SK-N-SH treated with all-trans-retinoic acid at 6 μM for 48 hours (cell line): ENCODE measurements at regions not wholly inside any gene's neighbourhood (a gene's known extent, or its start where the extent isn't known, plus 50 kb on each side); places are given as distances from the start of the nearest gene placed in this dataset.
A peak's percentile ranks its signal among the peaks of the same experiment; 100 is the strongest.

ENCODE experiments used
- ATAC-seq: fragments of 200-7000 bp; cut with Tn5 transposase; 3 replicates; pipeline ENCODE4 v1.9.1; 2020; ENCODE audit warnings: mild to moderate bottlenecking, moderate library complexity
- ARNTL ChIP-seq: fragments of 450-650 bp; formaldehyde crosslinking; IDR thresholded peaks from 2 replicates; pipeline ENCODE4 v1.5.0; 2020; ENCODE audit warnings: low read depth, mild to moderate bottlenecking, moderate library complexity, borderline replicate concordance
- BACH2 ChIP-seq: fragments of 250-450 bp; sonication (Bioruptor Pico); IDR thresholded peaks from 2 replicates; pipeline ENCODE4 v1.9.0; 2021; ENCODE audit warnings: mild to moderate bottlenecking, borderline replicate concordance
- CREB5 ChIP-seq: fragments of 250-450 bp; sonication (Bioruptor Pico); IDR thresholded peaks from 2 replicates; pipeline ENCODE4 v1.5.1; 2020; ENCODE audit warnings: low read depth, mild to moderate bottlenecking, moderate library complexity
- CSDC2 ChIP-seq: fragments of 250-450 bp; sonication (Bioruptor Pico); IDR thresholded peaks from 2 replicates; pipeline ENCODE4 v1.5.0; 2020; ENCODE audit warnings: mild to moderate bottlenecking, moderate library complexity
- ESRRG ChIP-seq: fragments of 250-450 bp; sonication (Bioruptor Pico); IDR thresholded peaks from 2 replicates; pipeline ENCODE4 v1.6.1; 2021; ENCODE audit warnings: mild to moderate bottlenecking
- GLIS3 ChIP-seq: fragments of 250-450 bp; sonication (Bioruptor Pico); IDR thresholded peaks from 2 replicates; pipeline ENCODE4 v1.5.0; 2020; ENCODE audit warnings: mild to moderate bottlenecking, moderate library complexity
- ISL1 ChIP-seq: fragments of 250-450 bp; sonication (Bioruptor Pico); IDR thresholded peaks from 2 replicates; pipeline ENCODE4 v2.1.2; 2022; ENCODE audit warnings: mild to moderate bottlenecking, moderate library complexity
- SNAI2 ChIP-seq: fragments of 250-450 bp; sonication (Bioruptor Pico); IDR thresholded peaks from 2 replicates; pipeline ENCODE4 v1.5.0; 2020; ENCODE audit warnings: mild to moderate bottlenecking, moderate library complexity
- TCF4 ChIP-seq: fragments of 250-450 bp; sonication (Bioruptor Pico); IDR thresholded peaks from 2 replicates; pipeline ENCODE4 v1.8.0; 2021; ENCODE audit warnings: mild to moderate bottlenecking, moderate library complexity, borderline replicate concordance
- TSHZ2 ChIP-seq: fragments of 250-450 bp; sonication (Bioruptor Pico); IDR thresholded peaks from 2 replicates; pipeline ENCODE4 v1.5.0; 2020; ENCODE audit warnings: mild to moderate bottlenecking, moderate library complexity
- ZFP30 ChIP-seq: fragments of 450-650 bp; formaldehyde crosslinking; IDR thresholded peaks from 2 replicates; pipeline ENCODE4 v1.5.0; 2022; ENCODE audit warnings: mild to moderate bottlenecking, moderate library complexity
- ZNF565 ChIP-seq: fragments of 450-650 bp; formaldehyde crosslinking; conservative IDR thresholded peaks from 2 replicates; pipeline ENCODE4 v1.5.0; 2020; ENCODE audit warnings: low read depth, mild to moderate bottlenecking, moderate library complexity
- ZNF70 ChIP-seq: fragments of 450-650 bp; formaldehyde crosslinking; IDR thresholded peaks from 2 replicates; pipeline ENCODE4 v1.5.0; 2020; ENCODE audit warnings: mild to moderate bottlenecking, moderate library complexity
- TF ChIP-seq, protein P1 (sequence below): fragments of 250-450 bp; sonication (Bioruptor Pico); IDR thresholded peaks from 2 replicates; pipeline ENCODE4 v1.8.0; 2021; ENCODE audit warnings: low read depth, mild to moderate bottlenecking, moderate library complexity, borderline replicate concordance
- TF ChIP-seq, protein P2 (sequence below): fragments of 250-450 bp; sonication (Bioruptor Pico); IDR thresholded peaks from 2 replicates; pipeline ENCODE4 v1.8.0; 2020; ENCODE audit warnings: mild to moderate bottlenecking, moderate library complexity, borderline replicate concordance
- TF ChIP-seq, protein P3 (sequence below): fragments of 250-450 bp; sonication (Bioruptor Pico); IDR thresholded peaks from 2 replicates; pipeline ENCODE4 v1.5.1; 2021; ENCODE audit warnings: mild to moderate bottlenecking, moderate library complexity

DNA sequence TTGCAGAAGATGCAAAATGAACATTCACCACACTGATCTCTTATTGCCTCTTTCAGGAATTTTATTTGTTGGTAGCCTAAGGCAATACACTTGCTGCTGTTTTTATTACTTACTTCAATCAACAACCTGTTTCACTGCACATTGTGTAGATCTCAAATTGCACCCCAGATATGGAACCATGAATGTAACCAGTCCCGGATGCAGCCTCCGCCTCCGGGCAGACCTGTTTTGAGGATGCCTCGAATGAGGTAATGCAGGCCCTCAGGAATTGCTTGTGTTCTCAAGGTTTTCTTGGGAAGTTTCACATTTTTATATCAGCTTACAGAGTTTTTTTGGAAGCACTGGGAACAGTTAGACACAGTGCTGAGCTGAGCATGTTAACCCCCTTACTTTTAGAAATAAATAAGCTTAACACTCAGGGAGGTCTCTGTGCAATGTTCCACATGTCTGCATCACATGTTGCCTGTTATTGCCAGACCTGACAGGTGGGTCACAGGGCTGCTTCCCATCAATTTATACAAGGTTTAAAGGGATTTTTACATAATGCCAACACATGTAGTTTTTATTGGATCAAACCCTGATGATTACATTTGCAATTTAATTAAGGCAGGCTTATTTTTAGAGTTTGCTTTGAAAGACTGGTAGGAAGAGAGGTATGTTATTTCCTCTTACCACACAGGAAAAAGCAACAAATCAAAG, 193.1 kb upstream of the POM121L12 start:
- TF ChIP-seq GLIS3 (CRISPR knock-in tag) = no peak
- peak; percentile 68; the same call in 1 of the 2 replicates for TF ChIP-seq TCF4 (CRISPR knock-in tag)
- no peak for TF ChIP-seq ZNF70 (CRISPR knock-in tag)
- no peak for ATAC-seq

DNA sequence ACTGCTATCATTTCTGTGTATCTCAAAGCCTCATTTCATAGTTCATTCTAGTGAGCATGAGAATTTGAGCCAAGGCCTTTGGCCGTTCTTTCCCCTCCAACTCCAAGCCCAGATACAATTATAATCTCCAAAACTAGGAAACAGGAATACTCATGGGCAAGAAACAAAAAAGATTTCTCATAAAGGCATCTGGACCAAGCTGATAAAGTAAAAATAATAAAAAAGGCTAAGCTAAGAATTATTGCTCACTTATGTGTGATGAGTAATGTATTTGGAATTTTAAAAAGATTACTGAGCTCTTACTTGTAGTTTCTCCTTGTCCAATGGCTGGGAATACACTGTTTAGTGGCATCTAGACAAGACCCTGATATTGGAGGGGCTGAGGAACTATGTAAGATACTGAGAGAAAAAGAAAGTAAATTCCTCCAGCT, 196.4 kb upstream of the POM121L12 start:
- no peak for ATAC-seq
- TF ChIP-seq ISL1 (peak; percentile 83), TCF4 (CRISPR knock-in tag) (0 out of 2 replicates have a peak, but pooled peaks have one; percentile 11)
- TF ChIP-seq, protein P1, sequence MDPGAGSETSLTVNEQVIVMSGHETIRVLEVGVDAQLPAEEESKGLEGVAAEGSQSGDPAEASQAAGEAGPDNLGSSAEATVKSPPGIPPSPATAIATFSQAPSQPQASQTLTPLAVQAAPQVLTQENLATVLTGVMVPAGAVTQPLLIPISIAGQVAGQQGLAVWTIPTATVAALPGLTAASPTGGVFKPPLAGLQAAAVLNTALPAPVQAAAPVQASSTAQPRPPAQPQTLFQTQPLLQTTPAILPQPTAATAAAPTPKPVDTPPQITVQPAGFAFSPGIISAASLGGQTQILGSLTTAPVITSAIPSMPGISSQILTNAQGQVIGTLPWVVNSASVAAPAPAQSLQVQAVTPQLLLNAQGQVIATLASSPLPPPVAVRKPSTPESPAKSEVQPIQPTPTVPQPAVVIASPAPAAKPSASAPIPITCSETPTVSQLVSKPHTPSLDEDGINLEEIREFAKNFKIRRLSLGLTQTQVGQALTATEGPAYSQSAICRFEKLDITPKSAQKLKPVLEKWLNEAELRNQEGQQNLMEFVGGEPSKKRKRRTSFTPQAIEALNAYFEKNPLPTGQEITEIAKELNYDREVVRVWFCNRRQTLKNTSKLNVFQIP = no peak
- TF ChIP-seq, all 23 proteins: peak for 2

- TF ChIP-seq TCF4 (CRISPR knock-in tag) (no peak), CSDC2 (CRISPR knock-in tag) (no peak), ESRRG (CRISPR knock-in tag) (no peak), SNAI2 (CRISPR knock-in tag) (no peak), ZFP30 (CRISPR knock-in tag) (no peak), CREB5 (CRISPR knock-in tag) (no peak), ZNF565 (CRISPR knock-in tag) (no peak), TSHZ2 (no peak), ARNTL (CRISPR knock-in tag) (no peak)
- TF ChIP-seq, protein P2, sequence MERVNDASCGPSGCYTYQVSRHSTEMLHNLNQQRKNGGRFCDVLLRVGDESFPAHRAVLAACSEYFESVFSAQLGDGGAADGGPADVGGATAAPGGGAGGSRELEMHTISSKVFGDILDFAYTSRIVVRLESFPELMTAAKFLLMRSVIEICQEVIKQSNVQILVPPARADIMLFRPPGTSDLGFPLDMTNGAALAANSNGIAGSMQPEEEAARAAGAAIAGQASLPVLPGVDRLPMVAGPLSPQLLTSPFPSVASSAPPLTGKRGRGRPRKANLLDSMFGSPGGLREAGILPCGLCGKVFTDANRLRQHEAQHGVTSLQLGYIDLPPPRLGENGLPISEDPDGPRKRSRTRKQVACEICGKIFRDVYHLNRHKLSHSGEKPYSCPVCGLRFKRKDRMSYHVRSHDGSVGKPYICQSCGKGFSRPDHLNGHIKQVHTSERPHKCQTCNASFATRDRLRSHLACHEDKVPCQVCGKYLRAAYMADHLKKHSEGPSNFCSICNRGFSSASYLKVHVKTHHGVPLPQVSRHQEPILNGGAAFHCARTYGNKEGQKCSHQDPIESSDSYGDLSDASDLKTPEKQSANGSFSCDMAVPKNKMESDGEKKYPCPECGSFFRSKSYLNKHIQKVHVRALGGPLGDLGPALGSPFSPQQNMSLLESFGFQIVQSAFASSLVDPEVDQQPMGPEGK (CRISPR knock-in tag) = no peak
- TF ChIP-seq, protein P3, sequence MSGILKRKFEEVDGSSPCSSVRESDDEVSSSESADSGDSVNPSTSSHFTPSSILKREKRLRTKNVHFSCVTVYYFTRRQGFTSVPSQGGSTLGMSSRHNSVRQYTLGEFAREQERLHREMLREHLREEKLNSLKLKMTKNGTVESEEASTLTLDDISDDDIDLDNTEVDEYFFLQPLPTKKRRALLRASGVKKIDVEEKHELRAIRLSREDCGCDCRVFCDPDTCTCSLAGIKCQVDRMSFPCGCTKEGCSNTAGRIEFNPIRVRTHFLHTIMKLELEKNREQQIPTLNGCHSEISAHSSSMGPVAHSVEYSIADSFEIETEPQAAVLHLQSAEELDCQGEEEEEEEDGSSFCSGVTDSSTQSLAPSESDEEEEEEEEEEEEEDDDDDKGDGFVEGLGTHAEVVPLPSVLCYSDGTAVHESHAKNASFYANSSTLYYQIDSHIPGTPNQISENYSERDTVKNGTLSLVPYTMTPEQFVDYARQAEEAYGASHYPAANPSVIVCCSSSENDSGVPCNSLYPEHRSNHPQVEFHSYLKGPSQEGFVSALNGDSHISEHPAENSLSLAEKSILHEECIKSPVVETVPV (CRISPR knock-in tag) = no peak
- TF ChIP-seq, all 23 proteins: peak for 0
- ATAC-seq = no peak
Measured at GRCh38 chr7:52831321-52831720, 204.1 kb upstream of the POM121L12 start.

GRCh38 chr7:52830801-52831200, 204.6 kb upstream of the POM121L12 start:
- no peak for ATAC-seq
- TF ChIP-seq ZNF565 (CRISPR knock-in tag) (no peak), BACH2 (CRISPR knock-in tag) (no peak)
